NB4 (cell line): ENCODE measurements at regions not wholly inside any gene's neighbourhood (a gene's known extent, or its start where the extent isn't known, plus 50 kb on each side); places are given as distances from the start of the nearest gene placed in this dataset.

Source experiments
- MYC ChIP-seq: IDR thresholded peaks from 2 replicates; pipeline ENCODE4 v1.6.1; 2011; ENCODE audit warnings: low read depth, low read length
- POLR2A ChIP-seq: IDR thresholded peaks from 2 replicates; pipeline ENCODE4 v1.6.1; 2011; ENCODE audit warnings: mild to moderate bottlenecking; ENCODE audit not compliant: insufficient read length; ENCODE audit errors: extremely low read depth
- TF ChIP-seq, protein P1 (sequence below): IDR thresholded peaks from one replicate; pipeline ENCODE4 v1.5.1; 2012; ENCODE audit warnings: low read depth, low read length
- TF ChIP-seq, protein P2 (sequence below): IDR thresholded peaks from 2 replicates; pipeline ENCODE4 v1.6.1; 2011; ENCODE audit warnings: low read depth, low read length

DNA sequence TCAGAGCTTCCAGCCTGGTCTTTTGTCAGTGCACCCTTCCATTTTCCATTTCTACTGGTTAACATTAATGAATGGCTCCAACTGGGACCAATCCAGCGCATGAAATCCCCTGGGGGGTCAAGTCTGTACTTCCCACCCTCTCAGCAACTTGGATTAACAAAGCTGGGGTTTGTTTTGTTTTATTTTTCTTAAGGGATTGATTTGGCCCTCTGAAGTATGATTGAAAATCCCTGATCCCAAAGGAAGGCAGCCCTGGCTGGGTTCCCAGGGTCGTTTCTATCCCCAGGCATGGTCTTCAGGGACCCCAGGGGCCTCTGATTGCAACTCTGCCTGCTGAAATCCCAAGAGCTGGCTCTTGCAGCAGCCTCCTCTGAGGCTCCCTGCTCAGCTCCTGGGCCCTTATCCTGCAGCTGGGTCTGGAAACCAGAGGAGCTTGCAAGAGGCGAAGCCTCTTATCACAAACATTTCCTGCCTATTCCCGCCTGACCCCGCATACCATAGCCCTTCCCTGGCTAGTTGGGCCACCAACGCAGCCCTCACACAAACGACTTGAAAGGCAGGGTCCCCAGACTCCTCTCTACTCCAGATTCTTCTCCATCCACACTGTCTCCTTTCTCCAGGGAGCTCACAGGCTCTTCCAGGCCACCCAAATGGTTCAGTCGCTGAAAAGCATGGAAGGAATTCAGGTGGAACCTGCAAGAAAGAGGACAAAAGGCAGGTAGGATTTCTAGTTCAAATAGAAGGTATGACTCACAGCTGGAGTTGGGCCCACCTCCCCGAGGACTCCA is 109.7 kb upstream of the PKDCC start:
- TF ChIP-seq, protein P1, sequence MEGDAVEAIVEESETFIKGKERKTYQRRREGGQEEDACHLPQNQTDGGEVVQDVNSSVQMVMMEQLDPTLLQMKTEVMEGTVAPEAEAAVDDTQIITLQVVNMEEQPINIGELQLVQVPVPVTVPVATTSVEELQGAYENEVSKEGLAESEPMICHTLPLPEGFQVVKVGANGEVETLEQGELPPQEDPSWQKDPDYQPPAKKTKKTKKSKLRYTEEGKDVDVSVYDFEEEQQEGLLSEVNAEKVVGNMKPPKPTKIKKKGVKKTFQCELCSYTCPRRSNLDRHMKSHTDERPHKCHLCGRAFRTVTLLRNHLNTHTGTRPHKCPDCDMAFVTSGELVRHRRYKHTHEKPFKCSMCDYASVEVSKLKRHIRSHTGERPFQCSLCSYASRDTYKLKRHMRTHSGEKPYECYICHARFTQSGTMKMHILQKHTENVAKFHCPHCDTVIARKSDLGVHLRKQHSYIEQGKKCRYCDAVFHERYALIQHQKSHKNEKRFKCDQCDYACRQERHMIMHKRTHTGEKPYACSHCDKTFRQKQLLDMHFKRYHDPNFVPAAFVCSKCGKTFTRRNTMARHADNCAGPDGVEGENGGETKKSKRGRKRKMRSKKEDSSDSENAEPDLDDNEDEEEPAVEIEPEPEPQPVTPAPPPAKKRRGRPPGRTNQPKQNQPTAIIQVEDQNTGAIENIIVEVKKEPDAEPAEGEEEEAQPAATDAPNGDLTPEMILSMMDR, result no peak
- TF ChIP-seq POLR2A, result no peak
- TF ChIP-seq, protein P2, sequence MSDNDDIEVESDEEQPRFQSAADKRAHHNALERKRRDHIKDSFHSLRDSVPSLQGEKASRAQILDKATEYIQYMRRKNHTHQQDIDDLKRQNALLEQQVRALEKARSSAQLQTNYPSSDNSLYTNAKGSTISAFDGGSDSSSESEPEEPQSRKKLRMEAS, result no peak
- TF ChIP-seq MYC, result no peak
